ENCODE measurements at regions not wholly inside any gene's neighbourhood (a gene's known extent, or its start where the extent isn't known, plus 50 kb on each side); places are given as distances from the start of the nearest gene placed in this dataset.
"Not testable (repeated sequence)": the region's sequence is repeated elsewhere in the genome, so short reads cannot be mapped to it uniquely, and the experiment has no call there.

DNA sequence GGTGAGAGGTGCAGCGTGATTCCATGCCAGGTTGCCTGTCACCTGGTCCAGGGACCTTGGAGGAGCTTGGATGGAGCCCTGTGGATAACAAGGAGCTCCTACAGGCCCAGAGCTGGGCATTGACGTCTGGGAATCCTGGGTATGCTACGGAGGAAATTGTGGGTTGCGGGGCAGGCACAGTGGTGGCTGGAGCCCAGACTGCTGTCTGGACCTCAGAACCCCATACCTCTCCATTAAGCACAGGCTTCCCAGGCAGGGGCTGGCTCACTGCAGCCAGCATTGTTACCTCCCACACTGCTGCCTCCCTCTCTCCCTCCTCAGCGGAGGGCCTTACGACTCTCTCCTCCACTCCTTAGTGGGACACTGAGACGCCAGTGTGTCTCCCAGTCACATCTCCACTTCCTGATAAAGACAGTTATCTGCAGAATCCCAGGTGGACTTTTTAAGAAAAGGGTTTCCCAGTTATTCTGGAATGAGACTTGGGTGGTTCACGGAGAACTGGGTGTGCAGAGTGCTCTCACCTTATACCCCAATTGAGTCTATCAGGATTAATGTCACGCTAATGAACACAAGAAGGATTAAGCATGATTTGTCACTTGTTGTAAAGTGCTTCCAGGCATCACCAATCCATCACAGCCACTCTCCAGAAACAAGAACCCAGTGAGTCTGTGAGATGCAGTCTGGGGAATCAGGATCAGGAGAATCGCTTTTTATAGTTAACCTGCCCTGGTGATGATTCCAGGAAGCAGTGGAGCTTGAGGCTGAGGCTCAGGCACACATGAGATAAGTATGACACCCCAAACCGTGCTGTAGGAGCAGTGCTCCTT lies 309.4 kb downstream of the RPS24 start:
- no peak overlapping the region for H3K4me3 ChIP-seq (ENCODE audit: insufficient read length, low read depth)
- H3K36me3 ChIP-seq (ENCODE audit: insufficient read depth, insufficient read length, low read length), result no peaks in the 10 kb centered on the region
- H3K9me3 ChIP-seq (ENCODE audit: insufficient read depth, low read length), result peaks cover 8% of the 10 kb centered on the region
- no peak for DNase-seq (ENCODE audit: low read depth, low spot score)
- peaks cover 9% of the 10 kb centered on the region for H3K27me3 ChIP-seq (ENCODE audit: insufficient read depth, insufficient read length)
- TF ChIP-seq YY1 (IDR thresholded peaks at IDR 0.05; ENCODE audit: insufficient read depth, insufficient read length) (no peak), ZNF274 (IDR thresholded peaks at IDR 0.05; ENCODE audit: low read depth, low read length) (no peak), SUZ12 (IDR thresholded peaks at IDR 0.05; ENCODE audit: extremely low read depth, insufficient read depth, insufficient read length) (no peak)
- no peaks in the 10 kb centered on the region for H3K4me1 ChIP-seq (ENCODE audit: insufficient read depth, insufficient read length)
- no peak overlapping the region for H3K9ac ChIP-seq (ENCODE audit: insufficient read length, low read depth)

- DNase-seq (ENCODE audit: low read depth, low spot score); H3K4me3 ChIP-seq (ENCODE audit: insufficient read length, low read depth); H3K36me3 ChIP-seq (ENCODE audit: insufficient read depth, insufficient read length, low read length); H3K9ac ChIP-seq (ENCODE audit: insufficient read length, low read depth); H3K27me3 ChIP-seq (ENCODE audit: insufficient read depth, insufficient read length); H3K4me1 ChIP-seq (ENCODE audit: insufficient read depth, insufficient read length): not testable (repeated sequence)
- peaks cover 12% of the 10 kb centered on the region for H3K9me3 ChIP-seq (ENCODE audit: insufficient read depth, low read length)
These were observed 310.6 kb downstream of the RPS24 start for GRCh38 chr10:78344257-78344656.

DNA sequence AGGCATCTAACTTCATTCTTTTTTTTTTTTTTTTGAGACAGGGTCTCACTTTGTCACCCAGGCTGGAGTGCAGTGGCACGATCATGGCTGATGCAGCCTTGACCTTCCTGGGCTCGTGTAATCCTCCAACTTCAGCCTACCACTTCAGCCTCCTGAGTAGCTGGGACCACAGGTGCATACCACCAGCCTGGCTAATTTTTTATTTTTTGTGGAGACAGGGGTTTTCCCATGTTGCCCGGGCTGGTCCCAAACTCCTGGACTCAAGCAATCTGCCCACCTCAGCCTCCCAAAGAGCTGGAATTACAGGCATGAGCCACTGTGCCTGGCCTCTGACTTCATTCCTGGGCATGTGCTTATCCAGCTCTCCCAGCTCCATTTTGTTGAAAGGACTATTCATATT lies 311.9 kb downstream of the RPS24 start:
- not testable (repeated sequence) for H3K9ac ChIP-seq (ENCODE audit: insufficient read length, low read depth); H3K27me3 ChIP-seq (ENCODE audit: insufficient read depth, insufficient read length); DNase-seq (ENCODE audit: low read depth, low spot score); H3K4me1 ChIP-seq (ENCODE audit: insufficient read depth, insufficient read length); H3K4me3 ChIP-seq (ENCODE audit: insufficient read length, low read depth); H3K36me3 ChIP-seq (ENCODE audit: insufficient read depth, insufficient read length, low read length)
- H3K9me3 ChIP-seq (ENCODE audit: insufficient read depth, low read length), result peaks cover 12% of the 10 kb centered on the region

GRCh38 chr10:78346721-78347120 lies 313.1 kb downstream of the RPS24 start:
- no peak overlapping the region for H3K9ac ChIP-seq (ENCODE audit: insufficient read length, low read depth)
- no peaks in the 10 kb centered on the region for H3K36me3 ChIP-seq (ENCODE audit: insufficient read depth, insufficient read length, low read length)
- no peaks in the 10 kb centered on the region for H3K4me1 ChIP-seq (ENCODE audit: insufficient read depth, insufficient read length)
- no peak for DNase-seq (ENCODE audit: low read depth, low spot score)
- H3K9me3 ChIP-seq (ENCODE audit: insufficient read depth, low read length), result peaks cover 12% of the 10 kb centered on the region
- peaks cover 9% of the 10 kb centered on the region for H3K27me3 ChIP-seq (ENCODE audit: insufficient read depth, insufficient read length)
- no peak overlapping the region for H3K4me3 ChIP-seq (ENCODE audit: insufficient read length, low read depth)
- TF ChIP-seq YY1 (IDR thresholded peaks at IDR 0.05; ENCODE audit: insufficient read depth, insufficient read length) (no peak), SUZ12 (IDR thresholded peaks at IDR 0.05; ENCODE audit: extremely low read depth, insufficient read depth, insufficient read length) (no peak), ZNF274 (IDR thresholded peaks at IDR 0.05; ENCODE audit: low read depth, low read length) (no peak)

GRCh38 chr10:78348411-78349164 lies 314.9 kb downstream of the RPS24 start:
- H3K9ac ChIP-seq (ENCODE audit: insufficient read length, low read depth), result no peak overlapping the region
- no peak for DNase-seq (ENCODE audit: low read depth, low spot score)
- H3K27me3 ChIP-seq (ENCODE audit: insufficient read depth, insufficient read length), result peaks cover under 1% of the 10 kb centered on the region
- no peak overlapping the region for H3K4me3 ChIP-seq (ENCODE audit: insufficient read length, low read depth)
- peaks cover 12% of the 10 kb centered on the region for H3K9me3 ChIP-seq (ENCODE audit: insufficient read depth, low read length)
- TF ChIP-seq SUZ12 (IDR thresholded peaks at IDR 0.05; ENCODE audit: extremely low read depth, insufficient read depth, insufficient read length) (no peak), ZNF274 (IDR thresholded peaks at IDR 0.05; ENCODE audit: low read depth, low read length) (no peak), YY1 (IDR thresholded peaks at IDR 0.05; ENCODE audit: insufficient read depth, insufficient read length) (no peak)
- no peaks in the 10 kb centered on the region for H3K36me3 ChIP-seq (ENCODE audit: insufficient read depth, insufficient read length, low read length)
- no peaks in the 10 kb centered on the region for H3K4me1 ChIP-seq (ENCODE audit: insufficient read depth, insufficient read length)

GRCh38 chr10:78349165-78349516 lies 315.5 kb downstream of the RPS24 start:
- Histone ChIP-seq H3K4me3 (ENCODE audit: insufficient read length, low read depth) (no peak overlapping the region), H3K27me3 (ENCODE audit: insufficient read depth, insufficient read length) (no peaks in the 10 kb centered on the region), H3K9me3 (ENCODE audit: insufficient read depth, low read length) (peaks cover 12% of the 10 kb centered on the region), H3K36me3 (ENCODE audit: insufficient read depth, insufficient read length, low read length) (no peaks in the 10 kb centered on the region), H3K4me1 (ENCODE audit: insufficient read depth, insufficient read length) (no peaks in the 10 kb centered on the region), H3K9ac (ENCODE audit: insufficient read length, low read depth) (no peak overlapping the region)
- no peak for TF ChIP-seq ZNF274 (IDR thresholded peaks at IDR 0.05; ENCODE audit: low read depth, low read length)
- TF ChIP-seq YY1 (IDR thresholded peaks at IDR 0.05; ENCODE audit: insufficient read depth, insufficient read length), result no peak
- TF ChIP-seq SUZ12 (IDR thresholded peaks at IDR 0.05; ENCODE audit: extremely low read depth, insufficient read depth, insufficient read length), result no peak
- DNase-seq (ENCODE audit: low read depth, low spot score), result no peak

DNA sequence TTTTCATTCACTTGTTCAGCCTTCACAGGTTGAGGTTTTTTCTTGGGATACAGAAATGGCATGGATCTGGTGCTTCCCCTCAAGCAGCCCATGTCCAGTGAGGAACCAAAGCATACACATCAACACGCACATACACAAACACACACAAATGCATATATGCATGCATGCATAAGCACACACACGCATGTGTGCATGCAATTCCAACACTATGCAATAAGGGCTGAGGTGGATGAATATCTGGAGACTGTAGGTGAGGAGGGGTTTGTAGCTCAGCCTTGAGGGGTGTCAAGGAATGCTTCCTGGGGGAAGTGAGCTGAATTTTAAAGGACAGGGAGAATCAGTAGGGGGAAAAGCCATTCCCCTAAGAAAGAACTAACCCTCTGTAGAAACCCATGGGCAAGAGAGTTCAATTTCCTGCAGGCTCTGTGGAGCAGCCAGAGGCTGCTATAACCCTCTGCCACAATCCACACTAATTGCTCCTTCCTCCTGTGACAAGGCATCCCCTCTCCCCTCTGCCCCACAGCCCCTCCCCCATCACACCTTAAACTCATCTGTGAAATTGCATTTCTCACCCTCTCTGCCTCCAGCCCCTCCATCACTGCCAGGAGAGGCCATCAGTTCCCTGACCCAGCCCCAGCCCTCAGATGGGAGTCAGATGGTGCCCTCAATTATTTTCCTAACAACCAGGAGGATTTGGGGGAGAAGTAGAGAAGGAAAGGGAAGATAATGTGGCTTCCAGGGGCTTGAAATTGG lies 316.4 kb downstream of the RPS24 start:
- no peak for DNase-seq (ENCODE audit: low read depth, low spot score)
- Histone ChIP-seq H3K9ac (ENCODE audit: insufficient read length, low read depth) (no peak overlapping the region), H3K4me1 (ENCODE audit: insufficient read depth, insufficient read length) (no peaks in the 10 kb centered on the region), H3K9me3 (ENCODE audit: insufficient read depth, low read length) (peaks cover 12% of the 10 kb centered on the region), H3K4me3 (ENCODE audit: insufficient read length, low read depth) (no peak overlapping the region), H3K27me3 (ENCODE audit: insufficient read depth, insufficient read length) (no peaks in the 10 kb centered on the region), H3K36me3 (ENCODE audit: insufficient read depth, insufficient read length, low read length) (no peaks in the 10 kb centered on the region)
- TF ChIP-seq YY1 (IDR thresholded peaks at IDR 0.05; ENCODE audit: insufficient read depth, insufficient read length), result no peak
- no peak for TF ChIP-seq SUZ12 (IDR thresholded peaks at IDR 0.05; ENCODE audit: extremely low read depth, insufficient read depth, insufficient read length)
- TF ChIP-seq ZNF274 (IDR thresholded peaks at IDR 0.05; ENCODE audit: low read depth, low read length), result no peak
